BE2C (cell line): ENCODE measurements at regions not wholly inside any gene's neighbourhood (a gene's known extent, or its start where the extent isn't known, plus 50 kb on each side); places are given as distances from the start of the nearest gene placed in this dataset.

Source experiments
- DNase-seq: peaks from one replicate; pipeline ENCODE4 v3.0.0-alpha.2; 2020
- H3K27me3 ChIP-seq: fragments of 250-450 bp; sonication (Bioruptor Pico); 2 replicates; pipeline ENCODE4 v1.5.1; 2020; ENCODE audit warnings: mild to moderate bottlenecking
- H3K36me3 ChIP-seq: fragments of 250-450 bp; sonication (Bioruptor Pico); 2 replicates; pipeline ENCODE4 v1.5.1; 2020; ENCODE audit warnings: mild to moderate bottlenecking
- H3K4me1 ChIP-seq: fragments of 250-450 bp; sonication (Bioruptor Pico); 2 replicates; pipeline ENCODE4 v1.5.1; 2020
- H3K4me3 ChIP-seq: 2 replicates; pipeline ENCODE4 v1.5.1; 2011; ENCODE audit warnings: low read depth, low read length
- H3K9me3 ChIP-seq: fragments of 250-450 bp; sonication (Bioruptor Pico); 2 replicates; pipeline ENCODE4 v1.5.1; 2020
- CTCF ChIP-seq: IDR thresholded peaks from 2 replicates; pipeline ENCODE4 v1.5.1; 2012; ENCODE audit warnings: mild to moderate bottlenecking, low read depth, low read length

GRCh38 chr3:182201456-182202168 is 489.9 kb downstream of the SOX2 start:
- no peaks in the 10 kb centered on the region for H3K27me3 ChIP-seq
- H3K4me1 ChIP-seq: no peaks in the 10 kb centered on the region
- no peak for TF ChIP-seq CTCF
- H3K9me3 ChIP-seq: no peaks in the 10 kb centered on the region
- no peak overlapping the region for H3K4me3 ChIP-seq
- DNase-seq: no peak
- no peaks in the 10 kb centered on the region for H3K36me3 ChIP-seq

- Histone ChIP-seq H3K27me3 (peaks cover 3% of the 10 kb centered on the region; the same call in 1 of the 2 replicates), H3K9me3 (no peaks in the 10 kb centered on the region), H3K4me3 (no peak overlapping the region), H3K4me1 (peaks cover 20% of the 10 kb centered on the region), H3K36me3 (no peaks in the 10 kb centered on the region)
- peak; percentile 53 for DNase-seq
- no peak for TF ChIP-seq CTCF
Observed at GRCh38 chr3:182212479-182213076, 500.9 kb downstream of the SOX2 start.

GRCh38 chr3:182214416-182214815 is 502.7 kb downstream of the SOX2 start:
- H3K4me1 ChIP-seq: peaks cover 20% of the 10 kb centered on the region
- H3K9me3 ChIP-seq: no peaks in the 10 kb centered on the region
- H3K4me3 ChIP-seq: no peak overlapping the region
- no peaks in the 10 kb centered on the region for H3K36me3 ChIP-seq
- no peak for TF ChIP-seq CTCF
- H3K27me3 ChIP-seq: no peaks in the 10 kb centered on the region
- DNase-seq: no peak

DNA sequence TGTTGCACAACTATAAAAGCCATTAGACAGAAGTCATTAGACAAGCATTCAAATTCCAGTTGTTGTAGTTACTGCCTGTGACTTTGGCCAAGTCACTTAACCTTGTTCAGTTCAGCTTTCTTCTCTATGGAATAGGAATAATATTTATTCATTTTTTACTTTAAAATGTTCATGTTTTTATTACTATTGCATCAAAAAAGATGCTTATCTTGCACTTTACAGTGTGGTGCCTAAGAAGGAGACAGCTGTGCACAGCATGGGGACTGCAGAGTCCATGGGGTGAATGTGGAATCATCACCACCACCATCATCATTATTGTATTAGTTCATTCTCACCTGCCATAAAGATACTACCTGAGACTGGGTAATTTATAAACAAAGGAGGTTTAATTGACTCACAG is 504.2 kb downstream of the SOX2 start:
- TF ChIP-seq CTCF: no peak
- Histone ChIP-seq H3K9me3 (no peaks in the 10 kb centered on the region), H3K36me3 (no peaks in the 10 kb centered on the region), H3K4me1 (peaks cover 20% of the 10 kb centered on the region), H3K27me3 (no peaks in the 10 kb centered on the region), H3K4me3 (no peak overlapping the region)
- DNase-seq: no peak

- H3K4me3 ChIP-seq: no peak overlapping the region
- no peaks in the 10 kb centered on the region for H3K36me3 ChIP-seq
- H3K9me3 ChIP-seq: no peaks in the 10 kb centered on the region
- TF ChIP-seq CTCF: no peak
- no peaks in the 10 kb centered on the region for H3K27me3 ChIP-seq
- peak; percentile 21 for DNase-seq
- H3K4me1 ChIP-seq: peaks cover 20% of the 10 kb centered on the region
Observed at GRCh38 chr3:182216311-182216970, 504.7 kb downstream of the SOX2 start.

GRCh38 chr3:182220013-182220412 is 508.3 kb downstream of the SOX2 start:
- no peak for DNase-seq
- Histone ChIP-seq H3K4me1 (peaks cover 12% of the 10 kb centered on the region), H3K4me3 (no peak overlapping the region), H3K36me3 (no peaks in the 10 kb centered on the region), H3K27me3 (no peaks in the 10 kb centered on the region; the same call in 1 of the 2 replicates), H3K9me3 (no peaks in the 10 kb centered on the region)
- no peak for TF ChIP-seq CTCF
